Astrocyte (in vitro differentiated cells and primary cell): ENCODE measurements at regions not wholly inside any gene's neighbourhood (a gene's known extent, or its start where the extent isn't known, plus 50 kb on each side); places are given as distances from the start of the nearest gene placed in this dataset.

ENCODE experiments used
- CTCF ChIP-seq: IDR thresholded peaks from 2 replicates; pipeline ENCODE4 v1.5.1; 2011; ENCODE audit warnings: low read depth, mild to moderate bottlenecking, inconsistent platforms, low read length, moderate library complexity; ENCODE audit not compliant: insufficient read depth
- EZH2 ChIP-seq: IDR thresholded peaks from 2 replicates; pipeline ENCODE4 v1.6.1; 2012; ENCODE audit warnings: mild to moderate bottlenecking, low read length, inconsistent platforms; ENCODE audit not compliant: insufficient read depth

GRCh38 chr3:140770977-140771667 is 93.3 kb downstream of the TRIM42 start:
- no peak for TF ChIP-seq CTCF
- TF ChIP-seq EZH2: no peak
